ENCODE measurements at regions not wholly inside any gene's neighbourhood (a gene's known extent, or its start where the extent isn't known, plus 50 kb on each side); places are given as distances from the start of the nearest gene placed in this dataset.
A peak's percentile ranks its signal among the peaks of the same experiment; 100 is the strongest.

GRCh38 chr11:115920841-115921480 lies 416.7 kb upstream of the CADM1 start:
- no peaks in the 10 kb centered on the region for H3K9me3 ChIP-seq
- H3K4me1 ChIP-seq, result peaks cover 8% of the 10 kb centered on the region
- TF ChIP-seq CTCF (IDR thresholded peaks at IDR 0.05) (no peak), POLR2A (IDR thresholded peaks at IDR 0.05) (no peak)
- H3K4me3 ChIP-seq, result no peak overlapping the region
- DNase-seq, result no peak
- no peaks in the 10 kb centered on the region for H3K36me3 ChIP-seq (replicated peaks in 1 of 2; ENCODE audit: insufficient read depth in 1 of 2, low read depth in 2 of 2)
- no peak overlapping the region for H3K27ac ChIP-seq
- 35 to 53% methylated on average over 6 of the region's 6 CpGs for WGBS, 2 donors
- intact Hi-C loops (cut with DNase I), result no loop called here
- no peaks in the 10 kb centered on the region for H3K27me3 ChIP-seq
- no peak for ATAC-seq

GRCh38 chr11:115920092-115920461 lies 415.9 kb upstream of the CADM1 start:
- DNase-seq (no peak), ATAC-seq (no peak)
- WGBS, 2 donors, result 17 to 25% methylated on average over 1 of the region's 1 CpG

GRCh38 chr11:115919341-115920091 lies 415.3 kb upstream of the CADM1 start:
- Histone ChIP-seq H3K27me3 (no peaks in the 10 kb centered on the region), H3K4me3 (no peak overlapping the region), H3K27ac (peak overlapping the region in 2 of 4 donors; percentile 51 to 52), H3K4me1 (peaks cover 8% of the 10 kb centered on the region), H3K36me3 (replicated peaks in 1 of 2; ENCODE audit: insufficient read depth in 1 of 2, low read depth in 2 of 2) (no peaks in the 10 kb centered on the region), H3K9me3 (no peaks in the 10 kb centered on the region)
- peak in 1 of 3 donors; percentile 14 for TF ChIP-seq POLR2A (IDR thresholded peaks at IDR 0.05)
- no peak for TF ChIP-seq CTCF (IDR thresholded peaks at IDR 0.05)
- WGBS, 2 donors, result 25 to 31% methylated on average over 4 of the region's 4 CpGs
- ATAC-seq, result peak; percentile 81
- intact Hi-C loops (cut with DNase I), result no loop called here
- peak in 1 of 4 donors; percentile 33 for DNase-seq

More at GRCh38 chr11:115920092-115920461, 415.9 kb upstream of the CADM1 start:
- no peaks in the 10 kb centered on the region for H3K36me3 ChIP-seq (replicated peaks in 1 of 2; ENCODE audit: insufficient read depth in 1 of 2, low read depth in 2 of 2)
- TF ChIP-seq POLR2A (IDR thresholded peaks at IDR 0.05) (no peak), CTCF (IDR thresholded peaks at IDR 0.05) (no peak)
- intact Hi-C loops (cut with DNase I), result no loop called here
- H3K4me1 ChIP-seq, result peaks cover 8% of the 10 kb centered on the region
- peak overlapping the region in 2 of 4 donors; percentile 51 to 52 for H3K27ac ChIP-seq
- H3K4me3 ChIP-seq, result no peak overlapping the region
- H3K9me3 ChIP-seq, result no peaks in the 10 kb centered on the region
- no peaks in the 10 kb centered on the region for H3K27me3 ChIP-seq

- no peaks in the 10 kb centered on the region for H3K27me3 ChIP-seq
- H3K36me3 ChIP-seq (replicated peaks in 1 of 2; ENCODE audit: insufficient read depth in 1 of 2, low read depth in 2 of 2), result no peaks in the 10 kb centered on the region
- H3K4me1 ChIP-seq, result peaks cover 8% of the 10 kb centered on the region
- ATAC-seq (no peak), DNase-seq (no peak)
- TF ChIP-seq POLR2A (IDR thresholded peaks at IDR 0.05) (no peak), CTCF (IDR thresholded peaks at IDR 0.05) (no peak)
- intact Hi-C loops (cut with DNase I), result no loop called here
- H3K27ac ChIP-seq, result peak overlapping the region in 2 of 4 donors; percentile 51 to 52
- no peak overlapping the region for H3K4me3 ChIP-seq
- H3K9me3 ChIP-seq, result no peaks in the 10 kb centered on the region
- WGBS, 2 donors, result 55 to 56% methylated on average over 2 of the region's 2 CpGs
Observed at GRCh38 chr11:115918576-115918975, 414.4 kb upstream of the CADM1 start.
